AG20443 (cell line): ENCODE measurements at regions not wholly inside any gene's neighbourhood (a gene's known extent, or its start where the extent isn't known, plus 50 kb on each side); places are given as distances from the start of the nearest gene placed in this dataset.
A peak's percentile ranks its signal among the peaks of the same experiment; 100 is the strongest.
"Not testable (repeated sequence)": the region's sequence is repeated elsewhere in the genome, so short reads cannot be mapped to it uniquely, and the experiment has no call there.

Experiments
- DNase-seq: peaks from one replicate; pipeline ENCODE4 v3.0.0; 2012; ENCODE audit warnings: low spot score, mixed read lengths

GRCh38 chr2:237217995-237218616, 132.4 kb downstream of the COPS8 start:
- DNase-seq, result no peak

GRCh38 chr2:237218756-237219155, 133.1 kb downstream of the COPS8 start:
- DNase-seq, result peak; percentile 8

- peak; percentile 2 for DNase-seq
Observed at GRCh38 chr2:237219826-237220225, 134.1 kb downstream of the COPS8 start.

- DNase-seq, result peak; percentile 1
Observed at GRCh38 chr2:237221443-237221842, 135.8 kb downstream of the COPS8 start.

GRCh38 chr2:237222178-237222577, 136.5 kb downstream of the COPS8 start:
- peak; percentile 65 for DNase-seq

- peak; percentile 4 for DNase-seq
Observed at GRCh38 chr2:237222601-237223041, 136.9 kb downstream of the COPS8 start.

GRCh38 chr2:237223201-237223861, 137.6 kb downstream of the COPS8 start:
- peak; percentile 68 for DNase-seq

GRCh38 chr2:237227190-237227589, 141.5 kb downstream of the COPS8 start:
- no peak for DNase-seq

- DNase-seq, result peak; percentile 73
Observed at GRCh38 chr2:237227592-237228280, 142.0 kb downstream of the COPS8 start.

- DNase-seq, result no peak
Observed at GRCh38 chr2:237228281-237228625, 142.6 kb downstream of the COPS8 start.

- DNase-seq, result no peak
Observed at GRCh38 chr2:237229905-237230304, 144.2 kb downstream of the COPS8 start.

- no peak for DNase-seq
Observed at GRCh38 chr2:237230355-237230754, 144.7 kb downstream of the COPS8 start.

GRCh38 chr2:237231593-237231992, 145.9 kb downstream of the COPS8 start:
- no peak for DNase-seq

GRCh38 chr2:237232166-237232565, 146.5 kb downstream of the COPS8 start:
- DNase-seq, result no peak

- no peak for DNase-seq
Observed at GRCh38 chr2:237234268-237234667, 148.6 kb downstream of the COPS8 start.

- peak; percentile 62 for DNase-seq
Observed at GRCh38 chr2:237235383-237236095, 149.8 kb downstream of the COPS8 start.

GRCh38 chr2:237236188-237236587, 150.5 kb downstream of the COPS8 start:
- no peak for DNase-seq

- DNase-seq, result no peak
Observed at GRCh38 chr2:237238249-237238648, 152.6 kb downstream of the COPS8 start.

GRCh38 chr2:237240252-237240651, 154.6 kb downstream of the COPS8 start:
- DNase-seq, result no peak

GRCh38 chr2:237240868-237241267, 155.2 kb downstream of the COPS8 start:
- DNase-seq, result not testable (repeated sequence)

GRCh38 chr2:237242091-237242536, 156.4 kb downstream of the COPS8 start:
- no peak for DNase-seq

GRCh38 chr2:237243487-237243886, 157.8 kb downstream of the COPS8 start:
- DNase-seq, result no peak

- DNase-seq, result no peak
Observed at GRCh38 chr2:237244178-237244577, 158.5 kb downstream of the COPS8 start.
